SK-N-SH (cell line): ENCODE measurements at regions not wholly inside any gene's neighbourhood (a gene's known extent, or its start where the extent isn't known, plus 50 kb on each side); places are given as distances from the start of the nearest gene placed in this dataset.

Experiments
- CTCF ChIA-PET: fragments of 300-600, 350-600 bp; formaldehyde crosslinking; extraction: SDS; loops from one replicate; lab custom pipeline; 2021; lab: Yijun Ruan, JAX
- POLR2A ChIA-PET: fragments of 350-600 bp; sonication (Branson Sonifier 250); formaldehyde crosslinking; extraction: SDS; loops from one replicate; lab custom pipeline; 2020; ENCODE audit warnings: antibody characterized with exemption, inconsistent platforms; lab: Yijun Ruan, JAX
- DNase-seq: peaks from one replicate; pipeline ENCODE4 v3.0.0; 2012
- H2AFZ ChIP-seq: fragments of 200-600 bp; sonication (generic); 2 replicates; pipeline ENCODE4 v1.8.1; 2016; ENCODE audit warnings: antibody characterized with exemption, mild to moderate bottlenecking, low read depth
- H3F3A ChIP-seq: fragments of 200-600 bp; sonication (generic); replicated peaks from 2 replicates; pipeline ENCODE3; 2016; ENCODE audit warnings: antibody characterized with exemption, mild to moderate bottlenecking; ENCODE audit not compliant: insufficient read depth
- H3K27ac ChIP-seq, 2 experiments: fragments of 200-500 bp in 1 of 2; fragments of 200-600 bp in 1 of 2; sonication (Bioruptor generic) in 1 of 2; sonication (generic), shearing (Covaris generic) in 1 of 2; 2 replicates each; pipeline versions ENCODE4 v1.5.1 to v1.6.1; 2014 to 2016; ENCODE audit warnings: low read depth in 2 of 2, inconsistent platforms in 1 of 2, low read length in 1 of 2, mild to moderate bottlenecking in 1 of 2, mixed read lengths in 1 of 2
- H3K27me3 ChIP-seq: fragments of 200-600 bp; sonication (generic), shearing (Covaris generic); 2 replicates; pipeline ENCODE4 v1.6.1; 2016; ENCODE audit warnings: mixed run types; ENCODE audit not compliant: insufficient read depth
- H3K36me3 ChIP-seq, 2 experiments: fragments of 200-500 bp in 1 of 2; fragments of 200-600 bp in 1 of 2; sonication (Bioruptor generic) in 1 of 2; sonication (generic) in 1 of 2; replicated peaks in 1 of 2; 2 replicates each; pipeline versions ENCODE3 to v1.5.1; 2014 to 2016; ENCODE audit warnings: low read length in 1 of 2, mild to moderate bottlenecking in 1 of 2; ENCODE audit not compliant: insufficient read depth in 2 of 2, control insufficient read depth in 1 of 2
- H3K4me1 ChIP-seq, 2 experiments: fragments of 200-500 bp in 1 of 2; fragments of 200-600 bp in 1 of 2; sonication (Bioruptor generic) in 1 of 2; sonication (generic), shearing (Covaris generic) in 1 of 2; 2 replicates each; pipeline versions ENCODE4 v1.5.1 to v1.6.1; 2014 to 2016; ENCODE audit warnings: low read depth in 1 of 2, low read length in 1 of 2, mixed run types in 1 of 2; ENCODE audit not compliant: insufficient read depth in 2 of 2, control insufficient read depth in 1 of 2
- H3K4me2 ChIP-seq: fragments of 200-600 bp; sonication (generic), shearing (Covaris generic); 2 replicates; pipeline ENCODE4 v1.6.1; 2017; ENCODE audit warnings: mixed run types
- H3K4me3 ChIP-seq, 2 experiments: fragments of 200-500 bp in 1 of 2; fragments of 200-600 bp in 1 of 2; sonication (Bioruptor generic) in 1 of 2; sonication (generic), shearing (Covaris generic) in 1 of 2; 2 replicates each; pipeline versions ENCODE4 v1.5.1 to v1.8.1; 2014 to 2016; ENCODE audit warnings: low read depth in 2 of 2, inconsistent platforms in 1 of 2, low read length in 1 of 2, mild to moderate bottlenecking in 1 of 2, mixed read lengths in 1 of 2, moderate library complexity in 1 of 2
- H3K79me2 ChIP-seq: fragments of 200-600 bp; sonication (generic); 2 replicates; pipeline ENCODE4 v1.8.1; 2017; ENCODE audit warnings: mild to moderate bottlenecking; ENCODE audit not compliant: insufficient read depth
- H3K9ac ChIP-seq: fragments of 200-600 bp; sonication (generic); 2 replicates; pipeline ENCODE4 v1.6.1; 2017; ENCODE audit warnings: mixed run types
- H3K9me2 ChIP-seq: fragments of 200-600 bp; sonication (generic); 2 replicates; pipeline ENCODE4 v1.6.1; 2017; ENCODE audit warnings: mixed run types
- H3K9me3 ChIP-seq: fragments of 200-600 bp; sonication (generic); 2 replicates; pipeline ENCODE4 v1.6.1; 2017; ENCODE audit warnings: mixed run types, mild to moderate bottlenecking, moderate library complexity
- H4K20me1 ChIP-seq: fragments of 200-600 bp; sonication (generic); 2 replicates; pipeline ENCODE4 v1.6.1; 2017; ENCODE audit warnings: mild to moderate bottlenecking, mixed run types; ENCODE audit not compliant: insufficient read depth
- CTCF ChIP-seq: fragments of 200-600 bp; sonication (generic); IDR thresholded peaks from 2 replicates; pipeline ENCODE4 v1.6.1; 2017; ENCODE audit warnings: antibody characterized with exemption, mild to moderate bottlenecking, moderate library complexity
- ELF1 ChIP-seq: IDR thresholded peaks from 2 replicates; pipeline ENCODE4 v1.4.0; 2012
- EZH2phosphoT487 ChIP-seq: fragments of 200-600 bp; sonication (generic); IDR thresholded peaks from 2 replicates; pipeline ENCODE4 v1.6.1; 2017; ENCODE audit warnings: low read depth, mixed run types, mild to moderate bottlenecking, antibody characterized with exemption, moderate library complexity, borderline replicate concordance
- FOSL2 ChIP-seq: IDR thresholded peaks from 2 replicates; pipeline ENCODE4 v1.4.0; 2012; ENCODE audit warnings: low read depth, mild to moderate bottlenecking, moderate library complexity, borderline replicate concordance
- GATA2 ChIP-seq: sonication (generic); formaldehyde crosslinking; IDR thresholded peaks from 2 replicates; pipeline ENCODE4 v1.5.0; 2020; ENCODE audit warnings: mild to moderate bottlenecking, missing genetic modification reagents
- MEF2A ChIP-seq: IDR thresholded peaks from 2 replicates; pipeline ENCODE4 v1.4.0; 2012; ENCODE audit warnings: low read depth, borderline replicate concordance
- NRF1 ChIP-seq: IDR thresholded peaks from 2 replicates; pipeline ENCODE4 v1.6.1; 2012; ENCODE audit warnings: low read depth, mild to moderate bottlenecking, low read length
- RAD21 ChIP-seq: IDR thresholded peaks from 2 replicates; pipeline ENCODE4 v1.6.1; 2012; ENCODE audit warnings: mild to moderate bottlenecking, low read length
- TEAD4 ChIP-seq: IDR thresholded peaks from 2 replicates; pipeline ENCODE4 v1.4.0; 2012; ENCODE audit warnings: mild to moderate bottlenecking, borderline replicate concordance; ENCODE audit not compliant: insufficient read depth
- USF2 ChIP-seq: fragments of 150-350 bp; IDR thresholded peaks from 2 replicates; pipeline ENCODE4 v1.6.1; 2017; ENCODE audit warnings: antibody characterized with exemption, low read length, low read depth, borderline replicate concordance
- WGBS: methylation state at CpG from one replicate; pipeline ENCODE4 v1.1.6; 2017; ENCODE audit warnings: low lambda C conversion rate; 5-methylcytosine and 5-hydroxymethylcytosine counted together
- TF ChIP-seq, protein P1 (sequence below): IDR thresholded peaks from 2 replicates; pipeline ENCODE4 v1.4.0; 2012; ENCODE audit warnings: low read depth, borderline replicate concordance
- TF ChIP-seq, protein P2 (sequence below): fragments of 150-350 bp; IDR thresholded peaks from 2 replicates; pipeline ENCODE4 v1.6.1; 2016; ENCODE audit warnings: mild to moderate bottlenecking, low read depth, low read length

DNA sequence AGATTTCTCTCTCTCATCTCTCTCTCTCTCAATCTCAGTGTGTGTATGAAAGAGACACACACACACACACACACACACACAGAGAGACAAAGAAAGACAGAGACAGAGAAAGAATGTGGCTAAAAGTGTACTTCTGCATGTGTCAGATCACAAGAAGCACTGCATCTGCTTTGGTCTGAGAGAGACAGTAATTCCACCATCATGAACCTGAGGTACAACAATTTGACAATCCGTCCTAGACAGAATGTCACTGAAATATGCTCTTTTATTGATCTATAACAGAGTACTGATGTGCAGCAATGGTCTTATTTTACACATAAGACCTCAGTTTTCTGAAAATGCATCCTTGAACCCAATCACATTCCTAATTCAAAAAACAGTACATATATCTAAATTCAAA, 576.2 kb upstream of the SMIM31 start:
- Histone ChIP-seq H3K9me3 (no peaks in the 10 kb centered on the region), H3K4me2 (no peak overlapping the region), H3K27ac (no peak overlapping the region), H4K20me1 (no peaks in the 10 kb centered on the region), H3K4me3 (no peak overlapping the region), H3F3A (no peaks in the 10 kb centered on the region), H3K79me2 (no peaks in the 10 kb centered on the region), H3K9me2 (no peaks in the 10 kb centered on the region), H3K9ac (no peak overlapping the region), H3K36me3 (no peaks in the 10 kb centered on the region), H2AFZ (no peak overlapping the region), H3K27me3 (no peaks in the 10 kb centered on the region), H3K4me1 (no peaks in the 10 kb centered on the region)
- TF ChIP-seq, protein P1, sequence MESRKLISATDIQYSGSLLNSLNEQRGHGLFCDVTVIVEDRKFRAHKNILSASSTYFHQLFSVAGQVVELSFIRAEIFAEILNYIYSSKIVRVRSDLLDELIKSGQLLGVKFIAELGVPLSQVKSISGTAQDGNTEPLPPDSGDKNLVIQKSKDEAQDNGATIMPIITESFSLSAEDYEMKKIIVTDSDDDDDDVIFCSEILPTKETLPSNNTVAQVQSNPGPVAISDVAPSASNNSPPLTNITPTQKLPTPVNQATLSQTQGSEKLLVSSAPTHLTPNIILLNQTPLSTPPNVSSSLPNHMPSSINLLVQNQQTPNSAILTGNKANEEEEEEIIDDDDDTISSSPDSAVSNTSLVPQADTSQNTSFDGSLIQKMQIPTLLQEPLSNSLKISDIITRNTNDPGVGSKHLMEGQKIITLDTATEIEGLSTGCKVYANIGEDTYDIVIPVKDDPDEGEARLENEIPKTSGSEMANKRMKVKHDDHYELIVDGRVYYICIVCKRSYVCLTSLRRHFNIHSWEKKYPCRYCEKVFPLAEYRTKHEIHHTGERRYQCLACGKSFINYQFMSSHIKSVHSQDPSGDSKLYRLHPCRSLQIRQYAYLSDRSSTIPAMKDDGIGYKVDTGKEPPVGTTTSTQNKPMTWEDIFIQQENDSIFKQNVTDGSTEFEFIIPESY: no peak
- TF ChIP-seq, protein P2, sequence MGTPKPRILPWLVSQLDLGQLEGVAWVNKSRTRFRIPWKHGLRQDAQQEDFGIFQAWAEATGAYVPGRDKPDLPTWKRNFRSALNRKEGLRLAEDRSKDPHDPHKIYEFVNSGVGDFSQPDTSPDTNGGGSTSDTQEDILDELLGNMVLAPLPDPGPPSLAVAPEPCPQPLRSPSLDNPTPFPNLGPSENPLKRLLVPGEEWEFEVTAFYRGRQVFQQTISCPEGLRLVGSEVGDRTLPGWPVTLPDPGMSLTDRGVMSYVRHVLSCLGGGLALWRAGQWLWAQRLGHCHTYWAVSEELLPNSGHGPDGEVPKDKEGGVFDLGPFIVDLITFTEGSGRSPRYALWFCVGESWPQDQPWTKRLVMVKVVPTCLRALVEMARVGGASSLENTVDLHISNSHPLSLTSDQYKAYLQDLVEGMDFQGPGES: no peak
- TF ChIP-seq USF2: no peak
- TF ChIP-seq RAD21: no peak
- no peak for TF ChIP-seq EZH2phosphoT487
- no peak for TF ChIP-seq MEF2A
- no peak for TF ChIP-seq CTCF
- no peak for TF ChIP-seq GATA2 (CRISPR knock-in tag)
- no peak for TF ChIP-seq FOSL2
- TF ChIP-seq TEAD4: no peak
- DNase-seq: no peak
- ChIA-PET POLR2A (no interaction called here), CTCF (no interaction called here)
- 0% methylated on average over 1 of the region's 1 CpG for WGBS

- CTCF ChIA-PET: no interaction called here
- no peaks in the 10 kb centered on the region for H4K20me1 ChIP-seq
- no peak for TF ChIP-seq NRF1
- TF ChIP-seq RAD21: no peak
- TF ChIP-seq ELF1: no peak
- H3K9me3 ChIP-seq: no peaks in the 10 kb centered on the region
- H3K79me2 ChIP-seq: no peaks in the 10 kb centered on the region
- no peaks in the 10 kb centered on the region for H3K36me3 ChIP-seq
- no peaks in the 10 kb centered on the region for H3K27me3 ChIP-seq
- H3K4me3 ChIP-seq: no peak overlapping the region
- H3K9ac ChIP-seq: no peak overlapping the region
- no peak overlapping the region for H2AFZ ChIP-seq
- H3K4me2 ChIP-seq: no peak overlapping the region
- H3K4me1 ChIP-seq: no peaks in the 10 kb centered on the region
- no peaks in the 10 kb centered on the region for H3F3A ChIP-seq
- WGBS: 60% methylated on average over 32 of the region's 35 CpGs
- H3K9me2 ChIP-seq: 0 out of 2 replicates have a peak, but pooled peaks cover 2% of the 10 kb centered on the region
- no peak overlapping the region for H3K27ac ChIP-seq
- no peak for DNase-seq
- POLR2A ChIA-PET: no interaction called here
Observed at GRCh38 chr4:164188236-164188635, 565.7 kb upstream of the SMIM31 start.
